ENCODE measurements at regions not wholly inside any gene's neighbourhood (a gene's known extent, or its start where the extent isn't known, plus 50 kb on each side); places are given as distances from the start of the nearest gene placed in this dataset.

DNA sequence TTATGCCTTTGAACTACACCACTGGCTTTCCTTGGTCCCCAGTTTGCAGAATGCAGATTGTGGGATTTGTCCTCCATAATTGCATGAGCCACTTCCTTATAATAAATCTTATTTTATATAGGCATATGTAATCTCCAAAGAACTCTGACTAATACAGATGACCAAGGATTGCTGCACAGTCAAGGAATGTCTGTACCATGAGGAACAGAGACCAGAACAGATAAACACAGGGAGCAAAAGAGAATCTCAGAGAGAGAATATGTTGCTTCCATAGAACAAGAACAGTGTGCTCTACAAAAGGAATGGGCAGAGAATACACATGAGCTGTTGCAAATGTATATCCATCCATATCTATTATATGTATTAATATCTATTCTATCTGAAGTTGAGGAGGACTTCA, 111.1 kb downstream of the ADRA2C start:
- no peaks in the 10 kb centered on the region for H3K9me3 ChIP-seq (ENCODE audit: insufficient read depth, low read depth, low read length)
- no peaks in the 10 kb centered on the region for H4K20me1 ChIP-seq (ENCODE audit: insufficient read depth, low read length, poor library complexity, severe bottlenecking)
- peaks cover 8% of the 10 kb centered on the region for H3K4me1 ChIP-seq (ENCODE audit: insufficient read depth, low read length, poor library complexity, severe bottlenecking)
- H3K9me2 ChIP-seq (replicated peaks; ENCODE audit: low read depth, low read length), result no peaks in the 10 kb centered on the region
- H3K36me3 ChIP-seq (ENCODE audit: insufficient read depth, low read length), result no peaks in the 10 kb centered on the region
- H3K9ac ChIP-seq (ENCODE audit: low read depth, low read length, poor library complexity, severe bottlenecking), result no peak overlapping the region
- H3K4me2 ChIP-seq (ENCODE audit: low read depth, low read length, poor library complexity, severe bottlenecking), result no peak overlapping the region
- H3K79me2 ChIP-seq (ENCODE audit: insufficient read depth, low read length), result no peaks in the 10 kb centered on the region
- H3F3A ChIP-seq (ENCODE audit: low read depth), result no peaks in the 10 kb centered on the region
- TF ChIP-seq EZH2phosphoT487 (IDR thresholded peaks at IDR 0.05; ENCODE audit: borderline replicate concordance), result no peak
- TF ChIP-seq, protein P1, sequence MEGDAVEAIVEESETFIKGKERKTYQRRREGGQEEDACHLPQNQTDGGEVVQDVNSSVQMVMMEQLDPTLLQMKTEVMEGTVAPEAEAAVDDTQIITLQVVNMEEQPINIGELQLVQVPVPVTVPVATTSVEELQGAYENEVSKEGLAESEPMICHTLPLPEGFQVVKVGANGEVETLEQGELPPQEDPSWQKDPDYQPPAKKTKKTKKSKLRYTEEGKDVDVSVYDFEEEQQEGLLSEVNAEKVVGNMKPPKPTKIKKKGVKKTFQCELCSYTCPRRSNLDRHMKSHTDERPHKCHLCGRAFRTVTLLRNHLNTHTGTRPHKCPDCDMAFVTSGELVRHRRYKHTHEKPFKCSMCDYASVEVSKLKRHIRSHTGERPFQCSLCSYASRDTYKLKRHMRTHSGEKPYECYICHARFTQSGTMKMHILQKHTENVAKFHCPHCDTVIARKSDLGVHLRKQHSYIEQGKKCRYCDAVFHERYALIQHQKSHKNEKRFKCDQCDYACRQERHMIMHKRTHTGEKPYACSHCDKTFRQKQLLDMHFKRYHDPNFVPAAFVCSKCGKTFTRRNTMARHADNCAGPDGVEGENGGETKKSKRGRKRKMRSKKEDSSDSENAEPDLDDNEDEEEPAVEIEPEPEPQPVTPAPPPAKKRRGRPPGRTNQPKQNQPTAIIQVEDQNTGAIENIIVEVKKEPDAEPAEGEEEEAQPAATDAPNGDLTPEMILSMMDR (conservative IDR thresholded peaks at IDR 0.05; ENCODE audit: low read length), result no peak
- H3K4me3 ChIP-seq (ENCODE audit: low read length, poor library complexity, severe bottlenecking), result no peak overlapping the region
- no peak overlapping the region for H2AFZ ChIP-seq (ENCODE audit: low read length)
- H3K27me3 ChIP-seq (ENCODE audit: insufficient read depth, low read length, poor library complexity, severe bottlenecking), result peaks cover 9% of the 10 kb centered on the region

DNA sequence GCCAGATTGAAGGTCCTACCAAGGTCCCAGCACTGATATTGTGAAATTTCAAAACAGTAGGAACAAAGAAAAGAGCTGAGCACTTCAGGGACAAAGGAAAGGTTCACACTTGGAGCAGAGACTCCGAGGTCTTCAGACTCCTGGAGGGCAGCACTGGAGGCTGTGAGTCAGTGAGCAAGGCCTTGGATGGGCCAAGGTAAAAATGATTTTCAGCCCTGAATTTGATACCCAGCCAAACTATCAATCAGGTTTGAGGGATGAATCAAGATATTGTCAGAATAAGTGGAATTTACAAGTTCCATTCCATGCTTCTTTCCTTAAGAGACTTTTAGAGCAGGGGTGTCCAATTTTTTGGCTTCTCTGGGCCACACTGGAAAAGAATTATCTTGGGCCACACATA, 111.7 kb downstream of the ADRA2C start:
- no peaks in the 10 kb centered on the region for H4K20me1 ChIP-seq (ENCODE audit: insufficient read depth, low read length, poor library complexity, severe bottlenecking)
- no peak overlapping the region for H2AFZ ChIP-seq (ENCODE audit: low read length)
- H3K9ac ChIP-seq (ENCODE audit: low read depth, low read length, poor library complexity, severe bottlenecking), result no peak overlapping the region
- peaks cover 9% of the 10 kb centered on the region for H3K27me3 ChIP-seq (ENCODE audit: insufficient read depth, low read length, poor library complexity, severe bottlenecking)
- H3K4me2 ChIP-seq (ENCODE audit: low read depth, low read length, poor library complexity, severe bottlenecking), result no peak overlapping the region
- H3K4me3 ChIP-seq (ENCODE audit: low read length, poor library complexity, severe bottlenecking), result no peak overlapping the region
- no peaks in the 10 kb centered on the region for H3K9me2 ChIP-seq (replicated peaks; ENCODE audit: low read depth, low read length)
- peaks cover 8% of the 10 kb centered on the region for H3K4me1 ChIP-seq (ENCODE audit: insufficient read depth, low read length, poor library complexity, severe bottlenecking)
- no peaks in the 10 kb centered on the region for H3K9me3 ChIP-seq (ENCODE audit: insufficient read depth, low read depth, low read length)
- no peaks in the 10 kb centered on the region for H3F3A ChIP-seq (ENCODE audit: low read depth)
- H3K79me2 ChIP-seq (ENCODE audit: insufficient read depth, low read length), result no peaks in the 10 kb centered on the region
- no peaks in the 10 kb centered on the region for H3K36me3 ChIP-seq (ENCODE audit: insufficient read depth, low read length)
- no peak for TF ChIP-seq EZH2phosphoT487 (IDR thresholded peaks at IDR 0.05; ENCODE audit: borderline replicate concordance)
- TF ChIP-seq, protein P1 (conservative IDR thresholded peaks at IDR 0.05; ENCODE audit: low read length), result no peak

DNA sequence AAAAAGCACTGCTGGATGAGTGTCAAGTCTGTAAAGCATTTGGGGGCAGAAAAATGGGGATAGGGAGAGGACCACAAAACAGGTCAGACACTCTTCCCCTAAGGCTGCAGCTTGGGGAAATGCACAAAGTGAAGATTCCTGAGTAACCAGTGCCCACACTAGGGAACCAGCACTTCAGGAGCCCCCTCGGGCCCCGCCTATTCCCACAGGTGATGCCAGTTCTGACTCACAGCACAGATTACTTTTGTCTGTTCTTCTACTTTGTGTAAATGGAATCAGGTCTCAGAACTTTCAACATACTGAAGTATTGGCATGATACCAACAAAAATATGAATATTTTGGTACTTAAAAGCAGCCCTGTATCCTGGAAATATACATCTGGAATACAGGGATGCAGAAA, 112.5 kb downstream of the ADRA2C start:
- Histone ChIP-seq H3K79me2 (ENCODE audit: insufficient read depth, low read length) (no peaks in the 10 kb centered on the region), H3K9me2 (replicated peaks; ENCODE audit: low read depth, low read length) (no peaks in the 10 kb centered on the region), H3K9ac (ENCODE audit: low read depth, low read length, poor library complexity, severe bottlenecking) (no peak overlapping the region), H3K27me3 (ENCODE audit: insufficient read depth, low read length, poor library complexity, severe bottlenecking) (peaks cover 9% of the 10 kb centered on the region), H2AFZ (ENCODE audit: low read length) (no peak overlapping the region), H4K20me1 (ENCODE audit: insufficient read depth, low read length, poor library complexity, severe bottlenecking) (no peaks in the 10 kb centered on the region), H3K4me1 (ENCODE audit: insufficient read depth, low read length, poor library complexity, severe bottlenecking) (peaks cover 8% of the 10 kb centered on the region), H3F3A (ENCODE audit: low read depth) (no peaks in the 10 kb centered on the region), H3K9me3 (ENCODE audit: insufficient read depth, low read depth, low read length) (no peaks in the 10 kb centered on the region), H3K4me3 (ENCODE audit: low read length, poor library complexity, severe bottlenecking) (no peak overlapping the region), H3K4me2 (ENCODE audit: low read depth, low read length, poor library complexity, severe bottlenecking) (no peak overlapping the region), H3K36me3 (ENCODE audit: insufficient read depth, low read length) (no peaks in the 10 kb centered on the region)
- TF ChIP-seq EZH2phosphoT487 (IDR thresholded peaks at IDR 0.05; ENCODE audit: borderline replicate concordance), result no peak
- TF ChIP-seq, protein P1 (conservative IDR thresholded peaks at IDR 0.05; ENCODE audit: low read length), result no peak

Measured in Loucy (cell line).